HL-60 (cell line): ENCODE measurements at regions not wholly inside any gene's neighbourhood (a gene's known extent, or its start where the extent isn't known, plus 50 kb on each side); places are given as distances from the start of the nearest gene placed in this dataset.

ENCODE experiments used
- DNase-seq, 2 experiments: peaks; one replicate each; pipeline ENCODE4 v3.0.0-alpha.2; 2010 to 2020; ENCODE audit warnings: low read depth in 1 of 2, low spot score in 1 of 2
- H3K27ac ChIP-seq: fragments of 250-450 bp; sonication (Bioruptor Pico); replicated peaks from 2 replicates; pipeline ENCODE4 v1.5.1; 2020; ENCODE audit warnings: mild to moderate bottlenecking, moderate library complexity
- H3K27me3 ChIP-seq: fragments of 250-450 bp; sonication (Bioruptor Pico); 2 replicates; pipeline ENCODE4 v1.5.1; 2021; ENCODE audit warnings: mild to moderate bottlenecking, moderate library complexity; ENCODE audit not compliant: insufficient read depth, poor library complexity, severe bottlenecking
- H3K4me3 ChIP-seq: replicated peaks from 2 replicates; pipeline ENCODE4 v1.5.1; 2011; ENCODE audit warnings: mild to moderate bottlenecking, control low read depth, low read length; ENCODE audit not compliant: insufficient read depth
- CTCF ChIP-seq: IDR thresholded peaks from one replicate; pipeline ENCODE4 v1.5.1; 2011; ENCODE audit warnings: low read length, control low read depth, inconsistent platforms; ENCODE audit not compliant: insufficient read depth
- GABPA ChIP-seq: IDR thresholded peaks from 2 replicates; pipeline ENCODE4 v1.6.1; 2012; ENCODE audit warnings: low read depth
- POLR2AphosphoS5 ChIP-seq: IDR thresholded peaks from 2 replicates; pipeline ENCODE4 v1.6.1; 2012; ENCODE audit warnings: low read depth
- REST ChIP-seq: IDR thresholded peaks from 2 replicates; pipeline ENCODE4 v1.6.1; 2012; ENCODE audit warnings: low read depth; ENCODE audit not compliant: insufficient replicate concordance
- SPI1 ChIP-seq: IDR thresholded peaks from 2 replicates; pipeline ENCODE4 v1.6.1; 2012; ENCODE audit warnings: low read depth, mild to moderate bottlenecking, borderline replicate concordance

DNA sequence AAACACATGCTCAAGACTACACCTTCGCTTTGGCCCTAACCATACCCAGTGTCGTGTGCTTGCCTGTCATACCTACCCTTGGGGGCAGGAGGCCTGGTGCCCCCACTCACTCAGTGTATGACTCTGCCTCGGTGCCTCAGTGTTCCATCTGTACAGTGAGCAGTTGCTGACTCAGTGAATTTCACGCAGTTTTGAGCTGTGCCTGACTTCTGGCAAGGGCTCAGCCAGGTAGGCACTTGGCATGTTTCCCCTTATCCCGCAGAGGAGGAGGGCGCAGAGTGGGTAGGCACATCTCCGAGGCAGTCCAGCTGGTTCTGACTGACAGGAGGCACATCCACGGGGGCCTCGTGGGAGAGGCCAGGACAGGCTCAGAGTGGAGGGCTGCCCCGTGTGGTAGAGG lies 148.9 kb upstream of the CIBAR2 start:
- Histone ChIP-seq H3K27ac (no peak overlapping the region), H3K27me3 (peaks cover 29% of the 10 kb centered on the region), H3K4me3 (no peak overlapping the region)
- TF ChIP-seq POLR2AphosphoS5 (no peak), GABPA (no peak), CTCF (no peak), REST (no peak), SPI1 (no peak)
- no peak for DNase-seq

DNA sequence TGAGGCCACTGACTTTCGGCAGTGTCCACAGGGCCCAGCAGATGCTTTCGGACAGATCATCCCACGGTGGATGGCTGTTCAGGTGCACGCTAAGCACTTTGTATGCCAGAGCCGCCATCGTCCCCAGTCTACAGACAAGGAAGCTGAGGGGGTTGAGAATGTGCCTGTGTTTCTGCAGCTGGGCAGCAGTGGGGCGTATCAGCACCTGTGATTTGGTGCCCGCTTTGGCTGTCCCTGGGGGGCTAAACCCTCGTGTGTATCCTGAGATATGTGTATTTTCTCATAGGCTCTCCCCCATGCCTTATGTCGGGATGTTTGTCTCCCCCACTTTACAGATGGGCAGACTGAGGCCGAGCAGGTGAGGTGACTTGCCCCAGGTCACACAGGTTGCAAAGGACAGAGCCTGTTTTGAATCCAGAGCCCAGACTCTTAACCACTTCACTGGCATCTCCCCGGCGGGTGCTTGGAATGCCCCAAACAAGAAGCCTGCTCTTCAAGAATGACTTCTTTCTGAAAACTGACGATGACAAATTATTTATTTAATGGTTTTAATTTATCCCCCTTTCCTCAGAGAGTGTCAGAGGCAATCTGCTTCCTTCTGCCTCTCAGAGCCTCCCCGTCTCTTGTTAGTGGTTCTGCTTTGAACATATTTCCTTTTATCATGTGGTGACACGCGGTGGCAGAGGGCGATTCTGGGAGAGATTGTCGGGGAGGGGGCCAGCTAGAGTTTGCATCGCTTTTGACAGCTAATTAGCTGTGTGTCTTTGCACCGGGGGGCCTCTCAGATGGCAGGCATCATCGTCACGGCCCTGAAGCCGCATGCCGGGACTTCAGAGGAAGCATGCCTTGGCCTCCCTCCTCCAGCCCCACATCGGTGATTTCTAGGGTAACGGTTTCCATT lies 149.6 kb upstream of the CIBAR2 start:
- TF ChIP-seq GABPA = no peak
- no peak for TF ChIP-seq REST
- no peak for TF ChIP-seq SPI1
- TF ChIP-seq CTCF = no peak
- no peak for TF ChIP-seq POLR2AphosphoS5
- Histone ChIP-seq H3K4me3 (no peak overlapping the region), H3K27ac (no peak overlapping the region), H3K27me3 (peaks cover 29% of the 10 kb centered on the region)
- DNase-seq = no peak

GRCh38 chr16:85262558-85263238 lies 150.4 kb upstream of the CIBAR2 start:
- peaks cover 29% of the 10 kb centered on the region for H3K27me3 ChIP-seq
- DNase-seq = no peak
- TF ChIP-seq SPI1 (no peak), GABPA (no peak), POLR2AphosphoS5 (no peak), REST (no peak), CTCF (no peak)
- no peak overlapping the region for H3K27ac ChIP-seq
- no peak overlapping the region for H3K4me3 ChIP-seq
